ENCODE measurements at regions not wholly inside any gene's neighbourhood (a gene's known extent, or its start where the extent isn't known, plus 50 kb on each side); places are given as distances from the start of the nearest gene placed in this dataset.

- Histone ChIP-seq H3K4me1 (ENCODE audit: control insufficient read depth in 4 of 4, insufficient read depth in 4 of 4, low read length in 3 of 4) (no peaks in the 10 kb centered on the region), H3K4me3 (ENCODE audit: low read depth in 1 of 3, low read length in 3 of 3) (no peak overlapping the region), H3K36me3 (ENCODE audit: control insufficient read depth in 4 of 4, insufficient read depth in 3 of 4, low read depth in 1 of 4, low read length in 3 of 4) (no peaks in the 10 kb centered on the region), H3K27me3 (ENCODE audit: control insufficient read depth in 4 of 4, insufficient read depth in 4 of 4, low read length in 3 of 4) (no peaks in the 10 kb centered on the region), H3K9ac (ENCODE audit: low read depth in 1 of 2, low read length in 2 of 2) (no peak overlapping the region), H3K9me3 (ENCODE audit: control insufficient read depth in 4 of 4, low read length in 3 of 4) (no peaks in the 10 kb centered on the region), H3K27ac (ENCODE audit: low read depth in 1 of 2, low read length in 2 of 2) (no peak overlapping the region)
- DNase-seq (ENCODE audit: low spot score): no peak
- WGBS: 82% methylated on average over 3 of the region's 3 CpGs
- TF ChIP-seq TAF1 (conservative IDR thresholded peaks at IDR 0.05) (no peak), REST (IDR thresholded peaks at IDR 0.05) (no peak), RXRA (IDR thresholded peaks at IDR 0.05) (no peak), GABPA (IDR thresholded peaks at IDR 0.05 in 1 of 2, conservative IDR thresholded peaks at IDR 0.05 in 1 of 2) (no peak), ATF3 (IDR thresholded peaks at IDR 0.05) (no peak), YY1 (IDR thresholded peaks at IDR 0.05) (no peak), NR2F2 (IDR thresholded peaks at IDR 0.05) (no peak)
Observed at GRCh38 chr2:7691961-7692656, 774.9 kb downstream of the RNF144A start.

DNA sequence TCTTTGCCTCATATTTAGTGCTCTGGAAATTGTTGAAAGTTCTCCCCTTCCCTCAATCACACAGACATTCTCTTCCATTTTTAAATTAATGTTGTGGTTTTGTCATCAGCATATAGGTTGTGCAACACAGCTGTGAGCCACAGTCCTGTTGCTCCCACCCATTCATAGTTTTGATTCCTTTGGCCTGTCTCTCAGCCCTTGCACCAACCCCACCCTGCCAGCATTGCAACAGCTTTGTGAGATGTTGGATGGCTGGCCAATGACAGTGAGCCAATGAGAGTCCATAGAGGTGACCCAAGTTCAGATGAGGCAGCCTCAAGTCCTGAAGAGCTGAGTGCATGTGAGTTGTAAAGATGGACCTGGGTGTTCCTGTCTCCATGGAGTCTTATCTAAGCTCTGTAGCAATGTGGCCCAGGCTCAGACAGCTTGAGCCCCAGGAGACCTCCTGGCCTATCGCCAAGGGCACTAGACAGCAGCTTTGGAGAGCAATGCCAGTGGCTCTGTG, 775.5 kb downstream of the RNF144A start:
- no peaks in the 10 kb centered on the region for H3K4me1 ChIP-seq (ENCODE audit: control insufficient read depth in 4 of 4, insufficient read depth in 4 of 4, low read length in 3 of 4)
- TF ChIP-seq JUND (IDR thresholded peaks at IDR 0.05): no peak
- no peaks in the 10 kb centered on the region for H3K9me3 ChIP-seq (ENCODE audit: control insufficient read depth in 4 of 4, low read length in 3 of 4)
- no peak overlapping the region for H3K27ac ChIP-seq (ENCODE audit: low read depth in 1 of 2, low read length in 2 of 2)
- 93% methylated on average over 1 of the region's 1 CpG for WGBS
- no peaks in the 10 kb centered on the region for H3K36me3 ChIP-seq (ENCODE audit: control insufficient read depth in 4 of 4, insufficient read depth in 3 of 4, low read depth in 1 of 4, low read length in 3 of 4)
- no peak overlapping the region for H3K4me3 ChIP-seq (ENCODE audit: low read depth in 1 of 3, low read length in 3 of 3)
- no peaks in the 10 kb centered on the region for H3K27me3 ChIP-seq (ENCODE audit: control insufficient read depth in 4 of 4, insufficient read depth in 4 of 4, low read length in 3 of 4)
- no peak overlapping the region for H3K9ac ChIP-seq (ENCODE audit: low read depth in 1 of 2, low read length in 2 of 2)
- DNase-seq (ENCODE audit: low spot score): no peak

DNA sequence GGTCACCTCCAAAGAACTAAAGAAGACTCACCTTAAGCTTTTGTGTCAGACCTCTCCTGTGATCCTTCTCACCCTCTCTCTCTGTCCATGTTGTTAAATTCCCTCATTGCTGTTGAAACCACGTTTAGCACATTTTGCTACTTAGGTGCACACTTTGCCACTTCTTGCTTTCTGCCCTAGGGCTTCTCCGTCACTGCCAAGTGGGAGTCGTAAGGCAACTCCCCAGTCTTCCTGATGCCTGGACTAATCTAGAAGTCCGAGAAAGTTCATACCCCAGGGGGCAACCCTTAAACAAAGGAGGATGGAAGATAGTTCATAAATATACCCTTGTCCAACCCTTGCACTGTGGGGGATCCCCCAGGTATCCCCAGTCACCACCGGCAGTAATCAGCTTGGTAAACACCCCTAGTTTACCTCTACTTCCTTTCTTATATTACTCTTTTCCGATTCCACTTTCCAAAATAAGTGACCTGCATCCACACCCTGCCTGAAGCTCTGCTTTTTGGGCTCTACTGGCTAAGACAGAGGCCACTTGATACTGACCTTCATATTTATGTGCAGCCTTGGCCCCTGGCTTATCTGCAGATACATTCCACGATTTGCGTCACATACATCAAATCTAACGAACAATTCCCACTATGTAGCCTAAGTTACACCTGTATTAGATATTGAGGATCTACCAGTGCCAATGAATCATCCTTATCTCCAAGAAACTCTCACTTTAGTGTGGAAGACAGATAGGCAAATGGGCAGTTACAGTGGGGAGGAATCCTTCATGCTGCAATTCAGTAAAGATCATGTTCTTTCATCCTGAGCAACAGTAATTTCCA, 776.2 kb downstream of the RNF144A start:
- H3K4me3 ChIP-seq (ENCODE audit: low read depth in 1 of 3, low read length in 3 of 3): no peak overlapping the region
- no peak overlapping the region for H3K27ac ChIP-seq (ENCODE audit: low read depth in 1 of 2, low read length in 2 of 2)
- H3K9me3 ChIP-seq (ENCODE audit: control insufficient read depth in 4 of 4, low read length in 3 of 4): no peaks in the 10 kb centered on the region
- H3K36me3 ChIP-seq (ENCODE audit: control insufficient read depth in 4 of 4, insufficient read depth in 3 of 4, low read depth in 1 of 4, low read length in 3 of 4): no peaks in the 10 kb centered on the region
- H3K9ac ChIP-seq (ENCODE audit: low read depth in 1 of 2, low read length in 2 of 2): no peak overlapping the region
- DNase-seq (ENCODE audit: low spot score): no peak
- 78% methylated on average over 9 of the region's 9 CpGs for WGBS
- no peaks in the 10 kb centered on the region for H3K27me3 ChIP-seq (ENCODE audit: control insufficient read depth in 4 of 4, insufficient read depth in 4 of 4, low read length in 3 of 4)
- TF ChIP-seq EGR1 (IDR thresholded peaks at IDR 0.05; ENCODE audit: low read depth in 2 of 2): no peak
- no peak for TF ChIP-seq REST (IDR thresholded peaks at IDR 0.05)
- no peaks in the 10 kb centered on the region for H3K4me1 ChIP-seq (ENCODE audit: control insufficient read depth in 4 of 4, insufficient read depth in 4 of 4, low read length in 3 of 4)
